Cardiac muscle cell (in vitro differentiated cells and primary cell): ENCODE measurements at regions not wholly inside any gene's neighbourhood (a gene's known extent, or its start where the extent isn't known, plus 50 kb on each side); places are given as distances from the start of the nearest gene placed in this dataset.
"Not testable (repeated sequence)": the region's sequence is repeated elsewhere in the genome, so short reads cannot be mapped to it uniquely, and the experiment has no call there.

Experiments used
- DNase-seq, 2 donors: peaks; one replicate each; pipeline versions ENCODE4 v3.0.0 to v3.0.0-alpha.2; 2010 to 2017; ENCODE audit warnings: low read depth in 1 of 2, low spot score in 1 of 2
- H3K27ac ChIP-seq: fragments of 200-600 bp; sonication (generic); 2 replicates; pipeline ENCODE4 v1.5.1; 2016
- H3K27me3 ChIP-seq: fragments of 200-600 bp; sonication (generic); 2 replicates; pipeline ENCODE4 v1.6.0; 2016; ENCODE audit warnings: control low read depth
- H3K36me3 ChIP-seq: fragments of 200-600 bp; sonication (generic); 2 replicates; pipeline ENCODE4 v1.5.1; 2016; ENCODE audit warnings: control low read depth
- H3K4me1 ChIP-seq: fragments of 200-600 bp; sonication (generic); 2 replicates; pipeline ENCODE4 v1.8.1; 2017; ENCODE audit warnings: low read depth, mild to moderate bottlenecking, mixed run types
- H3K4me3 ChIP-seq: fragments of 200-600 bp; sonication (generic); 2 replicates; pipeline ENCODE4 v1.5.1; 2016; ENCODE audit warnings: mild to moderate bottlenecking
- H3K9me3 ChIP-seq: fragments of 200-600 bp; sonication (generic); 2 replicates; pipeline ENCODE4 v1.5.1; 2017; ENCODE audit warnings: low read depth, mild to moderate bottlenecking, control low read depth
- TF ChIP-seq, protein P1 (sequence below): IDR thresholded peaks from 2 replicates; pipeline ENCODE4 v1.5.1; 2012; ENCODE audit warnings: low read depth, mild to moderate bottlenecking, low read length

DNA sequence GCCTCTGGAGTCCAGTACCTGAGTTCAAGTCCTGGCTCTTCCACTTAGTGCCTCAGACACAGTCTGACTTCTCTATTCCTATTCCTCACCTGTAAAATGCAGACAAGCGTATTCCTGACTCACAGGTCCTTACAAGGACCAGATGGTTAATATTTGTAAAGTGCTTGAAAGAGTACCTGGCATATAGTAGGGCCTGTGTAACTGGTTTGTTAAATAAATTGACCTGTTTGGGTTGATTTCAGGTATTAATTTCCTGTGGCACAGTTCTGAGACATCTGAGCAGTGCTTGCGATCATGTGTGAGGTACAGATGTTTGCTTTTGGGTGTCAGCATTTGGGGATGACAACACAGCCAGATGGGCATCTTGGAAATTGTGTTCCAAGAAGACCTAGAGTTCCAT, 127.5 kb downstream of the APIP start:
- no peaks in the 10 kb centered on the region for H3K9me3 ChIP-seq
- no peak overlapping the region for H3K27ac ChIP-seq
- no peaks in the 10 kb centered on the region for H3K4me1 ChIP-seq
- TF ChIP-seq, protein P1, sequence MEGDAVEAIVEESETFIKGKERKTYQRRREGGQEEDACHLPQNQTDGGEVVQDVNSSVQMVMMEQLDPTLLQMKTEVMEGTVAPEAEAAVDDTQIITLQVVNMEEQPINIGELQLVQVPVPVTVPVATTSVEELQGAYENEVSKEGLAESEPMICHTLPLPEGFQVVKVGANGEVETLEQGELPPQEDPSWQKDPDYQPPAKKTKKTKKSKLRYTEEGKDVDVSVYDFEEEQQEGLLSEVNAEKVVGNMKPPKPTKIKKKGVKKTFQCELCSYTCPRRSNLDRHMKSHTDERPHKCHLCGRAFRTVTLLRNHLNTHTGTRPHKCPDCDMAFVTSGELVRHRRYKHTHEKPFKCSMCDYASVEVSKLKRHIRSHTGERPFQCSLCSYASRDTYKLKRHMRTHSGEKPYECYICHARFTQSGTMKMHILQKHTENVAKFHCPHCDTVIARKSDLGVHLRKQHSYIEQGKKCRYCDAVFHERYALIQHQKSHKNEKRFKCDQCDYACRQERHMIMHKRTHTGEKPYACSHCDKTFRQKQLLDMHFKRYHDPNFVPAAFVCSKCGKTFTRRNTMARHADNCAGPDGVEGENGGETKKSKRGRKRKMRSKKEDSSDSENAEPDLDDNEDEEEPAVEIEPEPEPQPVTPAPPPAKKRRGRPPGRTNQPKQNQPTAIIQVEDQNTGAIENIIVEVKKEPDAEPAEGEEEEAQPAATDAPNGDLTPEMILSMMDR, result no peak
- no peak for DNase-seq
- no peak overlapping the region for H3K4me3 ChIP-seq
- H3K27me3 ChIP-seq, result no peaks in the 10 kb centered on the region
- no peaks in the 10 kb centered on the region for H3K36me3 ChIP-seq

DNA sequence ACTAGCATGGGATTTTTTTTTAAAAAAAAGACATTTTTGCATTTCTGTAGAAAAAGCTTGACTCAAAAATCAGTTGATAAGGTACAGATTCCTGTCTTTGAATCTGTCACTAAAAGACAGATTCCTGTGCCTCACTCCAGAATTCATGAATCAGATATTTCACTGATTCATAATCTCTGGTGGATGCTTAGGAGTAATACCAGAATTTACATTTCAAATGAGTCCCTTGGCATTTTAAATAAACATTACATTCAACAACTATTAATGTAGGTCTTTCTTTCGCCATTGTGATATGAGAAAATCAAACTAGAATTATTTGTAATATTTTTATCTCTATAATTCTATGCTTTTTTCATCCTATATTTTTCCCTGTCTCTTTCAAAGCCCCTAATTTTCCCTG, 128.3 kb downstream of the APIP start:
- no peaks in the 10 kb centered on the region for H3K9me3 ChIP-seq
- DNase-seq, result no peak
- H3K27me3 ChIP-seq, result no peaks in the 10 kb centered on the region
- TF ChIP-seq, protein P1, result no peak
- no peak overlapping the region for H3K27ac ChIP-seq
- H3K4me1 ChIP-seq, result no peaks in the 10 kb centered on the region
- H3K36me3 ChIP-seq, result no peaks in the 10 kb centered on the region
- no peak overlapping the region for H3K4me3 ChIP-seq

DNA sequence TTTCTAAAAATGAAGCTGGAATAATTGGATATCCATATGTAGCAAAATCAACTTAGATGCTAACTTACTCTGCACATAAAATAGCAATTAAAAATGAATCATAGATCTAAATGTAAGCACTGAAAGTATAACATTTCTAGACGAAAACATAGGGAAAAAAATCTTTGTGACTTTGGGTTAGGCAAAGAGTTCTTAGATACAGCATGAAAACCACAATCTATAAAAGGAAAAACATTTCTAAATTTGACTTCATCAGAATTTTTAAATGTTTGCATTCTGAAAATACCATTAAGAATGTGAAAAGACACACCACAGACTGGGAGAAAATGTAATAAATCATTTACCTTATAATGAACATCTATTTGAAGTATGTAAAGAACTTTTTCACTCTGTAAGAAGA, 128.8 kb downstream of the APIP start:
- H3K36me3 ChIP-seq, result no peaks in the 10 kb centered on the region
- H3K4me3 ChIP-seq, result no peak overlapping the region
- DNase-seq, result no peak
- H3K9me3 ChIP-seq, result no peaks in the 10 kb centered on the region
- no peaks in the 10 kb centered on the region for H3K4me1 ChIP-seq
- no peak overlapping the region for H3K27ac ChIP-seq
- no peaks in the 10 kb centered on the region for H3K27me3 ChIP-seq
- TF ChIP-seq, protein P1, result no peak

DNA sequence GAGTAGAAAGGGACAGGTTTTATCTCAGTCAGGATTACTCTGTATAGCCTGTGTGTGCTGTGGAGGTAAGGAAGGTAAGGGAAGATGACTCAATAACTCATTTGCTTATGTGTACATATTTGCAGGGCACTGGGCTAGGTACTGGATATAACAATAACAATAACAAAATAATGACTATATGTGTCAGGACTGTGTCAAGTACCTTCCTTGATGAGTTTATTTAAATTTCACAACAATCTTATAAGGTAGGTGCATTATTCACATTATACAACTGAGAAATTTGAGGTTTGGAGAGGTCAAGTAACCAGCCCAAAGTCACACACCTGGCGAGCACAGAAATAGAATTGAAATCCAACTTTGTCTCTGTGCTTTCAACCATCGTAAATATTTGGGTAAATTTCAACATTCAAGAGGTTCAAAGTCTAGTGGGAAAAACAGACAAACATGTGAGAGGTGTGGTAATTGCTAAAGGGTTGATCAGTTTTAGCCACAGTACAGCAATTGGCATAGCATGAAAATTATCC, 131.8 kb downstream of the APIP start:
- H3K4me3 ChIP-seq, result no peak overlapping the region
- H3K27ac ChIP-seq, result no peak overlapping the region

DNA sequence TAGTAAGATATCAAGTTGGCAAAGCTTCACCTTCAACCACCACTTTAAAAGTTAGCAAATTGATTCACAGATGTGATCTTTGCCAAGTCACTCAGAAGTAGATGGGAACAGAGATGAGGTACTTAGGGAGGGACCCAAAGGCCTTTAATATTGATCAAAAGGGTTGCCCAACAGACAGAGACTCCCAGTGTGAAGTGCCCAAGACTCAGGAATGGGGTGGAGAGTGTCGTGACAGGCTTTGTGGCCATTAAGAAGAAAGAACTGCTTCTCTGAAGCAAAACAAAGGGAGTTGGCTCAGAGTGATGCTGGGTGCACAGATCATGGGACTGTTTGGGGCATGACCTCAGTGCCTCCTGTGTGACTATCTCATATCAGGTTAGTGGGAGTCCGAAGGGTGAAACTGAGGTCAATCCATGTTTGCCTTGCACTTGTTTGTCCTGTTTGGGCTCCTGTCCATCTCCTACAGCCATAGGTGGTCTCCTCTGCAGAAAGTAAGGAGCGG, 132.3 kb downstream of the APIP start:
- no peak overlapping the region for H3K27ac ChIP-seq
- no peaks in the 10 kb centered on the region for H3K9me3 ChIP-seq
- H3K4me3 ChIP-seq, result no peak overlapping the region
- H3K27me3 ChIP-seq, result no peaks in the 10 kb centered on the region
- H3K4me1 ChIP-seq, result no peaks in the 10 kb centered on the region
- no peak for DNase-seq
- TF ChIP-seq, protein P1, result no peak
- H3K36me3 ChIP-seq, result no peaks in the 10 kb centered on the region

More for the DNA sequence above, 131.8 kb downstream of the APIP start:
- no peaks in the 10 kb centered on the region for H3K9me3 ChIP-seq
- no peaks in the 10 kb centered on the region for H3K27me3 ChIP-seq
- TF ChIP-seq, protein P1, result no peak
- H3K36me3 ChIP-seq, result no peaks in the 10 kb centered on the region
- no peaks in the 10 kb centered on the region for H3K4me1 ChIP-seq
- DNase-seq, result no peak

- DNase-seq, H3K27ac ChIP-seq, H3K27me3 ChIP-seq, H3K4me3 ChIP-seq, H3K36me3 ChIP-seq, H3K9me3 ChIP-seq, H3K4me1 ChIP-seq: not testable (repeated sequence)
These were observed 134.4 kb downstream of the APIP start for GRCh38 chr11:34781826-34782225.
